ENCODE measurements at regions not wholly inside any gene's neighbourhood (a gene's known extent, or its start where the extent isn't known, plus 50 kb on each side); places are given as distances from the start of the nearest gene placed in this dataset.

DNA sequence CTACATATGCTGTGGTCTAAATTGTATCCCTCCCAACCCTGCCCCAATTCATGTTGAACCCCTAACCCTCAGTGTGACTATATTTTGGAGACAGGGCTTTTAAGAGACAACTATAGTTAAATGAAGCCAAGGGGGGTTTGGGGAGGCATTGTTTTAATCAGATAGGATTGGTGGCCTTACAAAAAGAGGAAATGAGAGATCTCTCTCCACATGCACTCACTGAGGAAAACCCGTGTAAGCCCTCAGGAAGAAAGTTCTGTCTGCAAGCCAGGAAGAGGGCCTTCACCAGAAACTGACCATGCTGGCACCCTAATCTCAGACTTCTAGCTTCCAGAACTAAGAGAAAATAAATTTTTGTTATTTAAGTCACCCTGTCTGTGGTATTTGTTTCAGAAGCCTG lies 276.7 kb downstream of the KIF20B start:
- TF ChIP-seq, protein P1, sequence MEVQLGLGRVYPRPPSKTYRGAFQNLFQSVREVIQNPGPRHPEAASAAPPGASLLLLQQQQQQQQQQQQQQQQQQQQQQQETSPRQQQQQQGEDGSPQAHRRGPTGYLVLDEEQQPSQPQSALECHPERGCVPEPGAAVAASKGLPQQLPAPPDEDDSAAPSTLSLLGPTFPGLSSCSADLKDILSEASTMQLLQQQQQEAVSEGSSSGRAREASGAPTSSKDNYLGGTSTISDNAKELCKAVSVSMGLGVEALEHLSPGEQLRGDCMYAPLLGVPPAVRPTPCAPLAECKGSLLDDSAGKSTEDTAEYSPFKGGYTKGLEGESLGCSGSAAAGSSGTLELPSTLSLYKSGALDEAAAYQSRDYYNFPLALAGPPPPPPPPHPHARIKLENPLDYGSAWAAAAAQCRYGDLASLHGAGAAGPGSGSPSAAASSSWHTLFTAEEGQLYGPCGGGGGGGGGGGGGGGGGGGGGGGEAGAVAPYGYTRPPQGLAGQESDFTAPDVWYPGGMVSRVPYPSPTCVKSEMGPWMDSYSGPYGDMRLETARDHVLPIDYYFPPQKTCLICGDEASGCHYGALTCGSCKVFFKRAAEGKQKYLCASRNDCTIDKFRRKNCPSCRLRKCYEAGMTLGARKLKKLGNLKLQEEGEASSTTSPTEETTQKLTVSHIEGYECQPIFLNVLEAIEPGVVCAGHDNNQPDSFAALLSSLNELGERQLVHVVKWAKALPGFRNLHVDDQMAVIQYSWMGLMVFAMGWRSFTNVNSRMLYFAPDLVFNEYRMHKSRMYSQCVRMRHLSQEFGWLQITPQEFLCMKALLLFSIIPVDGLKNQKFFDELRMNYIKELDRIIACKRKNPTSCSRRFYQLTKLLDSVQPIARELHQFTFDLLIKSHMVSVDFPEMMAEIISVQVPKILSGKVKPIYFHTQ (CRISPR knock-in tag; IDR thresholded peaks at IDR 0.05), result no peak
- TF ChIP-seq, protein P2, sequence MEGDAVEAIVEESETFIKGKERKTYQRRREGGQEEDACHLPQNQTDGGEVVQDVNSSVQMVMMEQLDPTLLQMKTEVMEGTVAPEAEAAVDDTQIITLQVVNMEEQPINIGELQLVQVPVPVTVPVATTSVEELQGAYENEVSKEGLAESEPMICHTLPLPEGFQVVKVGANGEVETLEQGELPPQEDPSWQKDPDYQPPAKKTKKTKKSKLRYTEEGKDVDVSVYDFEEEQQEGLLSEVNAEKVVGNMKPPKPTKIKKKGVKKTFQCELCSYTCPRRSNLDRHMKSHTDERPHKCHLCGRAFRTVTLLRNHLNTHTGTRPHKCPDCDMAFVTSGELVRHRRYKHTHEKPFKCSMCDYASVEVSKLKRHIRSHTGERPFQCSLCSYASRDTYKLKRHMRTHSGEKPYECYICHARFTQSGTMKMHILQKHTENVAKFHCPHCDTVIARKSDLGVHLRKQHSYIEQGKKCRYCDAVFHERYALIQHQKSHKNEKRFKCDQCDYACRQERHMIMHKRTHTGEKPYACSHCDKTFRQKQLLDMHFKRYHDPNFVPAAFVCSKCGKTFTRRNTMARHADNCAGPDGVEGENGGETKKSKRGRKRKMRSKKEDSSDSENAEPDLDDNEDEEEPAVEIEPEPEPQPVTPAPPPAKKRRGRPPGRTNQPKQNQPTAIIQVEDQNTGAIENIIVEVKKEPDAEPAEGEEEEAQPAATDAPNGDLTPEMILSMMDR (IDR thresholded peaks at IDR 0.05), result no peak

All from WTC11 (cell line).